GM21723 (cell line): ENCODE measurements at regions not wholly inside any gene's neighbourhood (a gene's known extent, or its start where the extent isn't known, plus 50 kb on each side); places are given as distances from the start of the nearest gene placed in this dataset.
"Not testable (repeated sequence)": the region's sequence is repeated elsewhere in the genome, so short reads cannot be mapped to it uniquely, and the experiment has no call there.

ENCODE experiments used
- ATAC-seq: cut with Tn5 transposase; IDR thresholded peaks from one replicate; pipeline ENCODE4 v1.9.1; 2021; ENCODE audit warnings: mild to moderate bottlenecking, moderate library complexity; ENCODE audit not compliant: unreplicated experiment

DNA sequence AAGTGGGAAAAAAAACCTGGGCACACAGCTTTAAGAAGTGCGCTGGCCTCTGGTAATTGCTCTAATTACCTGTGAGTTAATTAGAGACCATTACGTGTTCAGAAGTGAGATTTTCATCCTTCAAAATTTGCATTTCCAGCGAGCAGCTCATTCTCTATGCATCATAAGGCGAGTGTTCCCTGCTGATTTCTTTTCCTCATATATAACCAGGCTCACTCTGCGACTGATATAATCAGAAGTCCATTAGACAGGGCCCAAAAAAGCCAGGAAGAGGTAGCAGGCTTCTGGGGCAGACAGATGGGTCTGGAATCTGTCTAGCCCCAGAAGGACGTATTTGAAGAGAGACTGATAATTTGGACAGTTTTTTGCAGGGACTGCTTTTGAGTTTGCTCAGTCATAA is 158.7 kb downstream of the MTHFS start:
- ATAC-seq, result no peak

- ATAC-seq, result no peak
These were observed 156.3 kb downstream of the MTHFS start for GRCh38 chr15:79740561-79740960.

DNA sequence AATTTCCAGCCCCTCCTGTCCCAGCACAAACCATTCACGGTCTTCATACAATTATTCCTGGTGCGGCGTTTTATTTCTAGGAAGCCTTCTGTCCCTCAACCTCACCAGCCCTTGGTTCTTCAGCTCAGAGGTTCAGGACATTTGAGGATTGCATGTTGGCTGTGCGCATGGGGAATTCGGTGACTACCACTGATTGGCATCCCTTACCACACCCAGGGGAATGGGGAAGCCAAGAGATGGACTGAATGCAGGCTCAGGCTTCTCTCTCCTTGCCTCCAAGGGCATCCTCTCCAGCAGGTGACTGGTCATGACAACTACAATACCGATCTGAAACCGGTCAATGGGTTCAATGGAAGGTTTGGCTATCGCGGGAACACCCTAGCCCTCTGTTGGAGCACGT is 153.8 kb downstream of the MTHFS start:
- no peak for ATAC-seq

DNA sequence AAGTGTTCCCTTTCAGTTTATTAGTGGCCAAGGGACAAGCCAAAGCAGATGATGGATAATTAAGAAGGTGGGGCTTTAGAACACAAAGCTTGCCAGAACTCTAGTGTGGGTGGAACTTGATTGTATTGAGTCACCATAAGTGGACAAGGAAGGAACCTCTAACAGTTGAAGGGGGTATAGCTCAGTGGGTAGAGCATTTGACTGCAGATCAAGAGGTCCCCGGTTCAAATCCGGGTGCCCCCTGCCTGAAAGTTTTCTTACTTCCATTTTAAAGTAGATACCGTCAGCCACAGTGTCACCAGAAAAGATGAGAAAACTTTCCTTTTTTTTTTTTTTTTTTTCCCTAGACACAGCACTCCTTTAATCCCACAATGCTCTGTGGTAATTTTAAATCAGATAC is 152.3 kb downstream of the MTHFS start:
- ATAC-seq, result not testable (repeated sequence)

DNA sequence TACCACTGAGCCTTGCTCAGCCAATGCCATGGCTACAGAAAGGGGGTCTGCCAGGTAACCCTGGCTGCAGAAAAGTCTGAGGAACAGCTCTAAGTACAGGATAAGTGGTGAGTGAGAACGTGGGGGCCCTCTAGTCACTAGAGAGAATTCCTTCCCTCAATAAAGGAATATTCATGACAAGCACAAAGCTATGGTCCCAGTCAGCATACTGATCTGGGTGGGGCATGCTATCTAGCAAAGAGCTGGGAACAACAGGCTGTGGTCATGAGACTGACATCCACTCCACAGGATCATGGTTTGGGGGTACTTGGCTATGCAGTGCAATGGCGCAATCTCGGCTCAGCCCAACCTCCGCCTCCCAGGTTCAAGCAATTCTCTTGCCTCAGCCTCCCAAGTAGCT is 140.4 kb downstream of the MTHFS start:
- no peak for ATAC-seq

DNA sequence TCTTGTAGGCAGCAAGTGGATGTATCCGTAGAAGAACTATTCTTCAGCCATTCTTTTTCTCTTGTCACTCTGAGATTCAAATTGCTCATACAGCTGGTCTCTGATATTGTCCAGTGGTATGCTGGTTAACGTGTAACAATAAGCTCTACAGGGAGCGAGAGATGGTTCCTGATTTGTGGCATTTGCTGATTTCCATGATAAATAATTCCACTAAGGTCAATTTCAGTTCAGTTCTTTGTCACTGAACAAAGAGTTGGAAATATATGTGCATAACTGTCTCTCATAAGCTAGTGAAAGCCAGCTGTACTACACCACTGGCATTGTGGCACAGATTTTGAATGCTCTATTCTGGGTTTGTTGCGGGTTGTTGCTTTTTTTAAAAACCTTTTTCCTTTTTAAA is 131.7 kb downstream of the MTHFS start:
- ATAC-seq, result no peak

DNA sequence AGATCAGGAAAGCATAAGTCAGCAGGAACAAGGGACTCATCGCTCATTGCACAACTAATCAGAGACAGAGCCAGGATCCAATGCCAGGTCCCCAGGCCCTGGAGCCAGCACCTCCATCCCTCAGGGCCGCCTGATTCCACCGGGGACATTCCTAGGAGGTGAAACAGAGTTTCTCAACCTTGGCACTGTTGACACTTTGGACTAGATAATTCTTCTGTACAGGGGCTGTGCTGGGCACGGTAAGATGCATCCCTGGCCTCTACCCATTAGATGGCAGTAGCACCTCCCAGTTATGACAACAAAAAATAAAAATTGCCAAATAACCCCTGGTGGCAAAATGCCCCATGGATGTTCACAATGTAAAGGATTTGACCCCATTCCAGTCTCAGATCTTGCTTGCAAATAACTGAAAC is 127.7 kb downstream of the MTHFS start:
- no peak for ATAC-seq

DNA sequence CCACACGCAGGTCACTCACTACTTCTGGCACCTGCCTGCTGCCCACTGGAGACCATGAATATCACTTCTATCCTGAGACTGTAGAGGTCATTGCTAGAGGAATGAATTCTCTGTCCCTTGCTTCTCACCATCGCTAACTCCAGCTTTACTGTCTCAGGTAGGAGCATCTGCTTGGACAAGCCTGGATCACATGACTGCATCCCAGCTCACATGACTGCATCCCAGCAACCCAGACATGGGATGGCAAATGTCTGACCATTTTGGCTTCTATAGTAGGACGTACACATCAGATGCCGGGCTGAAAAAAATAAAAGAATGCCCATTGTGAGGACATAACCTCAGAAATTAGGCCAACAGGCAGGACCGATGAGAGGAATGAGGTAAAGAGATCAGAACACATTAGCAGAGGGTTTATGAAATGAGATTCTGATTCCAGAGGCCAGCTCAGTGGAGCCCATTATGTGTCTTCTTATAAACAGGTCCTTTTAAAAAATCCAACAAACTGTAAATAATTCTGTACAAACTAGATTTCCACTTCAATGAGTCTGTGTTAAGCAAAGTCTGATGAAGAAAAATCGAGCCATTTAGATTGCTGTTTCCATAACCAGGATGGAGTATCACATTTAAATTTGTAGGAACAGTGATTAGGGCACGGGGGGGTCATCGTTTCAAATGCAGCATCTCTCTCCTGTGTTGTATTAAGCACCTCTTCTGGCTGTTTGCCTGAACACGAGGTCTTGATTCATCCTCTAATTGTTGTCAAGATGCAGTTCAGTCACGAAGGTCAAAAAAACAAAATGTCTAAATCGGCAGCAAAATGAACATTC is 126.7 kb downstream of the MTHFS start:
- ATAC-seq, result no peak

GRCh38 chr15:79773128-79773527 is 123.7 kb downstream of the MTHFS start:
- ATAC-seq, result no peak

GRCh38 chr15:79775821-79776220 is 121.0 kb downstream of the MTHFS start:
- no peak for ATAC-seq

GRCh38 chr15:79777916-79778315 is 118.9 kb downstream of the MTHFS start:
- no peak for ATAC-seq

- no peak for ATAC-seq
These were observed 118.3 kb downstream of the MTHFS start for GRCh38 chr15:79778378-79778990.

DNA sequence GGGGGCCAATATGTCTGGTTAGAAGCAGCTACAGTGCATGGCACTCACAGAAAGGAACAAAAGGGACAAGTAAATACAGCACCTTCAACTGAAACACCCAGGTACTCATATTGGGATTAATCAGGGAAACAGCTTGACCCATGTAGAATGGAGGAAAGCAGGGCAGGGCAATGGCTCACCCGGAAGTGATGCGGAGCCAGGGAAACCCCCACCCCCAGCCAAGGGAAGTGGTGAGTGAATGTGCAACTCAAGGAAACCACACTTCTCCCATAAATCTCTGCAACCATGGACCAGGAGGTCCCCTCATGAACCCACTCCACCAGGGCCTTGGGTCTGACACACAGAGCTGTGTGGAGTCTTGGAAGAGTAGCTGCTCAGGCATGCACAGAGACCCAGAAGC is 117.1 kb downstream of the MTHFS start:
- ATAC-seq, result no peak

DNA sequence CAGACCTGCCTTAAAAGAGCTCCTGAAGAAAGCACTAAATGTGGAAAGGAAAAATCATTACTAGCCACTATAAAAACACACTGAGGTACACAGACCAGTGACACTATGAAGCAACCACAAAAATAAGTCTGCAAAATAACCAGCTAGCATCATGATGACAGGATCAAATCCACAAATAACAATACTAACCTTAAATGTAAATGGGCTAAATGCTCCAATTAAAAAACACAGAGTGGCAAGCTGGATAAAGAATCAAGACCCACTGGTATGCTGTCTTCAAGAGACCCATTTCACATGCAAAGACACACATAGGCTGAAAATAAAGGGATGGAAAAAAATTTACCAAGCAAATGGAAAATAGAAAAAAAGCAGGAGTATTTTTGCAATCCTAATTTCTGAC is 114.5 kb downstream of the MTHFS start:
- not testable (repeated sequence) for ATAC-seq
